Skeletal muscle satellite cell (primary cell): ENCODE measurements at regions not wholly inside any gene's neighbourhood (a gene's known extent, or its start where the extent isn't known, plus 50 kb on each side); places are given as distances from the start of the nearest gene placed in this dataset.

ENCODE experiments used
- H3K27me3 ChIP-seq: 2 replicates; pipeline ENCODE4 v1.7.0; 2013; ENCODE audit warnings: low read length; ENCODE audit not compliant: control insufficient read depth, insufficient read depth
- H3K36me3 ChIP-seq: 2 replicates; pipeline ENCODE4 v1.7.0; 2013; ENCODE audit warnings: mild to moderate bottlenecking, control low read depth, low read length; ENCODE audit not compliant: insufficient read depth
- H3K4me1 ChIP-seq: 2 replicates; pipeline ENCODE4 v1.7.0; 2013; ENCODE audit warnings: low read length; ENCODE audit not compliant: control insufficient read depth, insufficient read depth
- H3K4me2 ChIP-seq: 2 replicates; pipeline ENCODE4 v1.7.0; 2013; ENCODE audit warnings: mild to moderate bottlenecking, low read length
- H3K4me3 ChIP-seq: 2 replicates; pipeline ENCODE4 v1.7.0; 2013; ENCODE audit warnings: low read length
- H3K9ac ChIP-seq: 2 replicates; pipeline ENCODE4 v1.7.0; 2013; ENCODE audit warnings: mild to moderate bottlenecking, low read depth, low read length, moderate library complexity
- H3K9me3 ChIP-seq: replicated peaks from 2 replicates; pipeline ENCODE4 v1.7.0; 2013; ENCODE audit warnings: mild to moderate bottlenecking, control low read depth, low read length

- H3K4me3 ChIP-seq = no peak overlapping the region
- no peak overlapping the region for H3K9ac ChIP-seq
- no peaks in the 10 kb centered on the region for H3K4me1 ChIP-seq
- no peaks in the 10 kb centered on the region for H3K9me3 ChIP-seq
- no peak overlapping the region for H3K4me2 ChIP-seq
- no peaks in the 10 kb centered on the region for H3K36me3 ChIP-seq
- H3K27me3 ChIP-seq = no peaks in the 10 kb centered on the region
Measured at GRCh38 chr11:127713226-127713625, 712.7 kb upstream of the KIRREL3 start.

GRCh38 chr11:127711748-127712147 is 711.2 kb upstream of the KIRREL3 start:
- Histone ChIP-seq H3K9me3 (no peaks in the 10 kb centered on the region), H3K9ac (no peak overlapping the region), H3K36me3 (no peaks in the 10 kb centered on the region), H3K27me3 (no peaks in the 10 kb centered on the region), H3K4me2 (no peak overlapping the region), H3K4me3 (no peak overlapping the region), H3K4me1 (no peaks in the 10 kb centered on the region)

GRCh38 chr11:127710831-127711230 is 710.3 kb upstream of the KIRREL3 start:
- Histone ChIP-seq H3K4me2 (no peak overlapping the region), H3K4me3 (no peak overlapping the region), H3K9ac (no peak overlapping the region)

GRCh38 chr11:127709960-127710359 is 709.4 kb upstream of the KIRREL3 start:
- H3K4me2 ChIP-seq = no peak overlapping the region
- H3K27me3 ChIP-seq = no peaks in the 10 kb centered on the region
- no peaks in the 10 kb centered on the region for H3K9me3 ChIP-seq
- H3K4me3 ChIP-seq = no peak overlapping the region
- no peaks in the 10 kb centered on the region for H3K36me3 ChIP-seq
- H3K9ac ChIP-seq = no peak overlapping the region
- H3K4me1 ChIP-seq = no peaks in the 10 kb centered on the region

More at GRCh38 chr11:127710831-127711230, 710.3 kb upstream of the KIRREL3 start:
- Histone ChIP-seq H3K4me1 (no peaks in the 10 kb centered on the region), H3K9me3 (no peaks in the 10 kb centered on the region), H3K36me3 (no peaks in the 10 kb centered on the region), H3K27me3 (no peaks in the 10 kb centered on the region)

GRCh38 chr11:127693686-127694085 is 693.1 kb upstream of the KIRREL3 start:
- Histone ChIP-seq H3K4me3 (no peak overlapping the region), H3K4me1 (no peaks in the 10 kb centered on the region), H3K36me3 (no peaks in the 10 kb centered on the region), H3K9ac (no peak overlapping the region), H3K27me3 (peaks cover 3% of the 10 kb centered on the region), H3K9me3 (no peaks in the 10 kb centered on the region), H3K4me2 (no peak overlapping the region)

- Histone ChIP-seq H3K4me3 (no peak overlapping the region), H3K4me2 (no peak overlapping the region), H3K36me3 (no peaks in the 10 kb centered on the region), H3K9ac (no peak overlapping the region), H3K27me3 (peaks cover 2% of the 10 kb centered on the region), H3K4me1 (no peaks in the 10 kb centered on the region), H3K9me3 (no peaks in the 10 kb centered on the region)
Measured at GRCh38 chr11:127683321-127683720, 682.8 kb upstream of the KIRREL3 start.

GRCh38 chr11:127679816-127680545 is 679.4 kb upstream of the KIRREL3 start:
- Histone ChIP-seq H3K36me3 (no peaks in the 10 kb centered on the region), H3K9me3 (no peaks in the 10 kb centered on the region), H3K4me1 (peaks cover 2% of the 10 kb centered on the region), H3K4me2 (no peak overlapping the region), H3K9ac (no peak overlapping the region), H3K27me3 (peaks cover 15% of the 10 kb centered on the region), H3K4me3 (no peak overlapping the region)

- peaks cover 2% of the 10 kb centered on the region for H3K4me1 ChIP-seq
- no peaks in the 10 kb centered on the region for H3K9me3 ChIP-seq
- H3K9ac ChIP-seq = no peak overlapping the region
- H3K4me2 ChIP-seq = no peak overlapping the region
- no peaks in the 10 kb centered on the region for H3K36me3 ChIP-seq
- no peak overlapping the region for H3K4me3 ChIP-seq
- H3K27me3 ChIP-seq = peaks cover 15% of the 10 kb centered on the region
Measured at GRCh38 chr11:127678631-127679030, 678.1 kb upstream of the KIRREL3 start.

GRCh38 chr11:127677660-127678425 is 677.3 kb upstream of the KIRREL3 start:
- Histone ChIP-seq H3K27me3 (peaks cover 15% of the 10 kb centered on the region), H3K4me3 (no peak overlapping the region), H3K4me2 (no peak overlapping the region), H3K4me1 (peaks cover 2% of the 10 kb centered on the region), H3K9me3 (no peaks in the 10 kb centered on the region), H3K9ac (no peak overlapping the region), H3K36me3 (no peaks in the 10 kb centered on the region)

GRCh38 chr11:127675581-127675980 is 675.0 kb upstream of the KIRREL3 start:
- H3K36me3 ChIP-seq = no peaks in the 10 kb centered on the region
- H3K27me3 ChIP-seq = peaks cover 15% of the 10 kb centered on the region
- peaks cover 2% of the 10 kb centered on the region for H3K4me1 ChIP-seq
- no peaks in the 10 kb centered on the region for H3K9me3 ChIP-seq
- H3K9ac ChIP-seq = no peak overlapping the region
- no peak overlapping the region for H3K4me3 ChIP-seq
- H3K4me2 ChIP-seq = no peak overlapping the region

- peaks cover 2% of the 10 kb centered on the region for H3K4me1 ChIP-seq
- H3K27me3 ChIP-seq = peaks cover 15% of the 10 kb centered on the region
- no peak overlapping the region for H3K9ac ChIP-seq
- H3K4me2 ChIP-seq = no peak overlapping the region
- H3K9me3 ChIP-seq = no peaks in the 10 kb centered on the region
- H3K36me3 ChIP-seq = no peaks in the 10 kb centered on the region
- H3K4me3 ChIP-seq = no peak overlapping the region
Measured at GRCh38 chr11:127674754-127675153, 674.2 kb upstream of the KIRREL3 start.
